ENCODE measurements at regions not wholly inside any gene's neighbourhood (a gene's known extent, or its start where the extent isn't known, plus 50 kb on each side); places are given as distances from the start of the nearest gene placed in this dataset.

DNA sequence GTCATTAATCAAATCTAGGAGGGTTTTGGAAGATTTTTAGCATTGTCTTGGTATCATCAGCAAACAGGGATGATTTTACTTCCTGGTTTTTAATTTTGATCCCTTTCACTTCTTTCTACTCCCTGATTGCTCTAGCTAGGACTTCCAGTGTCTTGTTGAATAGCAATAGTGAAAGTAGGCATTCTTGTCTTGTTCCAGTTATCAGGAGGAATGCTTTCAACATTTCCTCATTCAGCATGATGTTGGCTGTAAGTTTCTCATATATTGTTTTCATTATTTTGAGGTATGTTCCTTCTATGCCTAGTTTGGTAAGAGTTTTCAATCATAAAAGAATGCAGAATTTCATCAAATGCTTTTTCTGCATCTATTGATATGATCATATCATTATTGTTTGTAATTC, 244.2 kb upstream of the CLEC14A start:
- no peak for DNase-seq

DNA sequence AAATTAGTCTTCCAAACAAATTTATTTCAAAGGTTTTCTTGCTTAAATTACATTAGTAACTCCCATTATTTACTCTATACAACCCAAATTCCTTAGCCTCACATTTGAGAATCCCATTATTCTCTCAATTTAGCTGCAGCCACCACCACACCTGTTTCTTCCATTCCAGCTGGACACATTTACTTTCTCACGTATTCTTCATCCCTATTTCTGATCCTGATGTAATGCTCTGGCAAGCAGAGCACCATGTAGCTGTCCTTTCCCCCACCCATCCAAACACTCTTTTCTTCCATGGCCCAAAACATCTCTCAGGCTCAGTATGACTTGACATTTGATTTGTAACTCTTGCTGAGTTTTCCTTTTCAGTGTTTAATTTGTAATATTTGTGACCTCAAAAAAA, 240.2 kb upstream of the CLEC14A start:
- DNase-seq = no peak

DNA sequence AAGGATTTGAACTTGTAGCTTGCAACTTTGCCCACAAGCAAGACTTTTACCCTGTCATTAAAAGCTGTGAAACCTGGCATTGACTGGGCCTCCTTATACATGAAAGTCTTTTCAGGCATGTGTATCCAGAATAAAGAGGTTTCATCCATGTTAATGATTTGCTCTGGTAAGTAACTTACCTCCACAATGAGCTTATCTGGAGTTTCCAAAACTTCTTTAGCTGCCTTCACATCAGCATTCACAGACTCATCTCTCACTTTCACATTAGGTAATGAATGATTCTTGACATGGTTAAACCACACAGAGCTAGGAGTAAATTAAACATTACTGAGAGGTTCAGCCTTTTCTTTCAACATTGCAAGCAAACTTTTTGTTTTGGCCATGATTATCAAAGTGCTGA, 234.4 kb upstream of the CLEC14A start:
- no peak for DNase-seq

DNA sequence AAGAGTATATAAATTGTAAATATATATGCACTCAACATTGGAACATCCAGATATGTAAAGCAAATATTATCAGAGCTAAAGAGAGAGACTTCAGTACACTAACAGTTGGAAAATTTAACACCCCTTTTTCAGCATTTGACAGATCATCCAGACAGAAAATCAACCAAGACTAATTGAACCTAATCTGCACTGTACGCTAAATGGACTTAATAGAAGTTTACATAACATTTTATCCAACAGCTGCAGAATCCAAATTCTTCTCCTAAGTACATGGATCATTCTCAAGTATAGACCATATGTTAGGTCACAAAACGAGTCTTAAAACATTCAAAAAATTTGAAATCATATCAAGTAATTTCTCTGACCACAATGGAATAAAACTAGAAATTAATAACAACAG, 229.1 kb upstream of the CLEC14A start:
- DNase-seq = no peak

DNA sequence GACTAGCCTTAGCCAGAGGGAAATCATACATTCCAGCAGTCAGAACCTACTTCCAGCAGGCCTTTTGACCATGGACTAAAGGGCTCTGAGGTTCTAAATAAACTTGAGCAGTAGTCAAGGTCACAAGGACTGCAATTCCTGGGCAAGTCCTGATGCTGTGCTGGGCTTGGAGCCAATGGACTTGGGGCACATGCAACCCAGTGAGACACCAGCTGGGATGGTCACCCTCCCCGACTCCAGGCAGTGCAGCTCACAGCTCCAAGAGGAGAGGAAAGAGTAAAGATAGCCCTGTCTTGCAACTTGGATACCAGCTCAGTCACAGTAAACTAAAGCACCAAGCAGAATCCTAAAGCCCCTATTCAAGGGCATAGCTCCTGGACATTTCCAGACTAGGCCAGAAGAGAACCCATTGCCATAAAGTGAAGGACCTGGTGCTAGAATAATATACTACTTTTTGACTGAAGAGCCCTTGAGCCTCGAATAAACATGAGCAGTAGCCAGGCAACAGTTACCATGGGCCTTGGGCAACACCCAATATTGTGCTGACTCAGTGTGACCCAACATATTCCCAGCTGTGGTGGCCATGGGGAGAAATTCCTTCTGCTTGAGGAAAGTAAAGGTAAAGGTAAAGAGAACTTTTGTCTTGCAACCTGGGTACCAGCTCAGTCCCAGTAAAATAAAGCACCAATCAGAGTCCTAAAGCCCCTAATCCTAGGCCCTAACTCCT, 226.2 kb upstream of the CLEC14A start:
- no peak for DNase-seq

DNA sequence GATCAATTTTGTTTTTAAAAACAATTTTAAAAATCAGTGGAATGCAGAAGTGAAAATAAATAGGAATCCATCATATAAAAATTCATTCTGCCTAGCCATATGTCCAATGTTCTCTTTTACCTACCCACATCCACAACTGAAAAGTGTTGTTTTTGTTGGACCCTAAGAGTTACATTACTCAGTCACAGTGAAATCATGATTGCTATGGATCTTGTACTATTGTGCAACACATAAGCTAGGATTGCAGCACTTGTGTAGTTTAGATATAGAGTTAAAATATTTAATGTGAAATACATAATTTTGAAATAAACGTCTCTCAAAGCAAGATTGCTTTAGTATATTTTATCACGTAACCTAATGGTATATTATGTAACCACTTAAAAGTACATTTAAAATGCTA, 213.3 kb upstream of the CLEC14A start:
- no peak for DNase-seq

DNA sequence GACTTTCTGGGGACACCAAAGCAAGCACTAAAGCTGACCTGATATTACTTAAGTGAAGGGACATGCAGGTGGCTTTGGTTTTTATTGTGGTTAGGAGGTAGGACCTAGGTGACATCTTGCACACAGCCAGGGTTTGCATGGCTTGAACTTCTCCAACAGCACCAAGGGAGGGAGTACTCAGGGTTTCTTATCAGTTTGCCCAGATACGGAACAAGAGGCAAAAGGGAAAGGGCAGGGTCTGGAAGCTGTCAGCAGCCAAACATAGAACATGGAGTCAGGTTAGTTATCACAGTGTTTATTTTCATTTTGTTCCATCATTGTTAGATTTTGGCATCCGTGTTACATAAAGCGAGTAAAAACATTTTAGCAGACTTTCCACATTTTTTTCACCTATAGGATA, 186.3 kb upstream of the CLEC14A start:
- no peak for DNase-seq

DNA sequence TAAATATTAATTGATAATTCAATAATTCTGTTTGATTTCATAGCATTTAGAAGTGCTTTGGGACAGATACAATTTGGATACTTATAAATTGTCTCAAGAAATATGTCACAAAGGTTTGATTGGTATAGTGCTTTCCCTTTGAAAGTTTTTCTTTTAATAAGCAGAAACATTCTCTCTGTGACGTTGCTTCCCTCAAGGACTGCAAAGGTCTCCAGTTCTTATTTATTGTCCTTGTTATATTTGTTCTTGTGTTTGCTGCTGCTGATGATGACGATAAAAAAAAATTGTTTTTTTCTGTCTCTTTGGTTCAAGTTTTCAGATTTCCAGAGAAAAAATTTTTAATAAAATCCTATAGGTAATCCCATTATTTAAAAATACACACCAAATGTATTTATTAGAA, 176.3 kb upstream of the CLEC14A start:
- no peak for DNase-seq

DNA sequence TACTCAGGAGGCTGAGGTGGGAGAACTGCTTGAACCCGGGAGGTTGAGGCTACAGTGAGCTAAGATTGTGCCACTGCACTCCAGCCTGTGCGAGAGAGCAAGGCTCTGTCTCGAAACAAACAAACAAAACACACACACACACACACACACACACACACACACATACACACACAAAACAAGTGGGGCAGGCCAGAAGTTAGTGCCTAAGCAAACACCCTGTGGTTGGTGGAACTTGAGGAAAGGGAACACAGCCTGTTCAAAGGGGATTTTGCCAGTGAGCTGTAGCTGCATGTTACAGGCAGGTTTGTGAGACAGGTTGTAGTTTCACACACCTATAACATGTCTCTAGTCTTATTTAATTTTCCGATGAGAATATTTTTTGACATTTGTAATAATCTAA, 175.3 kb upstream of the CLEC14A start:
- no peak for DNase-seq

DNA sequence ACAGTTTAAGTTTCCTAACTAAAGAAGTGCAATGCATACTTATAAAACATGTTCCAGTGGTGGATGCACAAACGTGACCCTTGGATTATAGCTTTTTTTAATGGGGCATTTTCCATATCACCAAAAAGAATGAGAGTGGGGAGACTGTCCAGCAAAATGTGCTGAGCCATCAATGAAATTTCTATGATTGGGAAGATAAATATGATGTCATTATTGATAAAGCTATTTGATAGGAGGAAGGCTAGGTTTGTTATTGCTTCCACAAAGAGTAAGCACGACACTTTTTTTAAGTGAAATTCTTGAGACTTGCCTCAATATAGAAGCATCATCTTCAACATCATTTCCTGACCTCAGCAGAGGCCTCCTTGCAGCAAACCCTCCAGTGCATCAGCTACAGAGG, 174.6 kb upstream of the CLEC14A start:
- DNase-seq = no peak

DNA sequence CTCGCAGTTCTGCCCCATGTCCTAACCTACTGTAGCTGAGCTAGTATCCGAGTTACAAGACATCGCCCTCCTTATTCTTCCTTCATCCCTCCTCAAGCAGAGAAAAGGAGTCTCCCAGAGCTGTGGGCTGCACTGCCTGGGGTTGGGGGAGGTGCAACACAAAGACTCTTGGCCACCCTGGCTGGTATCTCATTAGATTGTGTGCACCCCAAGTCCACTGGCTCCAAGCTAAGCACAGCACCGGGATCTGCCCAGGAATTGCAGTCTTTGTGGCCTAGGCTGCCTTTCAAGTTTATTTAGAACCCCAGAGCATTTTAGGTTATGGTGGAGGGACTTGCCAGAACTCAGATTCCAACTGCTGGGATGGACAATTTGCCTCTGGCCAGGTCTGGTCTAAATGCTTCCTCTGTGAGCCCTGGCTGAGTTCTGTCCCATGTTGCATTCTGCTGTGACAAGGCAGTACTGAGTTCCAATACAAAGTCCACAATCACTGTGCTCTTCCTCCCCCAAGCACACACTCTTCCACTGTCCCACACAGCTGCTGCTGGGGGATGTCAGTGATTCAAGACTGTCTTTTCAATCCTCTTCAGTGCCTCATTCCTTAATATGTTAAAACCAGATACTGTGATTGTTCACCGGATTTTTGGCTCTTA, 169.6 kb upstream of the CLEC14A start:
- no peak for DNase-seq

DNA sequence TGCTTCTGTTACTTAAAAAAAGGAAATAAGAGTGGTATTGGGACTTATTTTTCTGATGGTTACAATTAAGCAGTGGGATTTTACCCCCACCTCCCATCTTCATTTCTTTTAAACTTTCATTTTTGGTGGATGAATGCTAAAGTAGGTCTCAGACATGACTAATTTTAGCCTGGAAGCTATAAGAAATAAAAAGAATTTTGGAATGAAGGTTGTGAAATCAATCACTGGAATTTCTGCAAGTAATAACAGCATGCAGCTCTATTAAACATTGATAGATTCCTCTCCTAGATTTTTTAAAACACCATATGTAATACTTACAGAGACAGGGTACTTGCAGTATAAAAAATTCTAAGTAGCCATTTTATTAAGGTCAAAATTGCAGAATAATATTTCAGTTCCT, 164.2 kb upstream of the CLEC14A start:
- DNase-seq = no peak

DNA sequence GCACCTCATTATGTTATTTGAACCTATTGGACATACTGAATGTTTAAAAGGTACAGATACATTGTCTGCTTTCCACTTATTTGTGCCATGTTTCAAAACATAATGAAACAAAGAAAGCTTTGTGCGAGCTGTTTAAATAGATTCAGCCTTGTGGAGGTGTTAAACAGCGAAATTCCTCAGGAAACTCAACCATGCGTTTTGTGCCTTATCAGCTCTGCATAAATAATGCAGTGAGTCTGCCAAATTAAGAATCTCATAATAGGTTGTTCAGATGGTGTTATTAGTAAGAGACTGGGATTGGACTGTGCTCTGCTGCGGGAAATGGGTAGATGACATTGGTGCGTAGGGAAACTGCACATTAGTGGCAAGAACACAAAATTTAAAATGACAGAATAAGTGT, 163.7 kb upstream of the CLEC14A start:
- no peak for DNase-seq

DNA sequence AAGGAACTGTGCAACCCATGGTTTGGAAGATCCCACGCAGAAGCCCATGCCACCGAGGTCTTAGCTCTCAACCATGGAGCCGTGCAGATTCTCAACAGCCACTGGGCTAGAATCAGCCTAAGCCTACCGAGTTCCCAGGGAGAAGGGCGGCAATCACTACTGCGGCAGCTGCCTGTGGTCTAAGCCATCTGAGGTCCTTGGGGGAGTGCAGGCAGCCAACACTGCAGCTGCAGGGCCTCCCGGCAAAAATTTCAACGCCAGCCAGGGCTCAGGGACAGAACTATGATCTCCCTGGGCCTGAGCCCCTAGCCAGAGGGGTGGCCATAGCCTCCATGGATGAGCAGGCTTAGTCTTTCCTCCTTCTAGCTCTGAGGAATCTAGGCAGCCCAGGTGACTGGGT, 156.8 kb upstream of the CLEC14A start:
- DNase-seq = no peak

DNA sequence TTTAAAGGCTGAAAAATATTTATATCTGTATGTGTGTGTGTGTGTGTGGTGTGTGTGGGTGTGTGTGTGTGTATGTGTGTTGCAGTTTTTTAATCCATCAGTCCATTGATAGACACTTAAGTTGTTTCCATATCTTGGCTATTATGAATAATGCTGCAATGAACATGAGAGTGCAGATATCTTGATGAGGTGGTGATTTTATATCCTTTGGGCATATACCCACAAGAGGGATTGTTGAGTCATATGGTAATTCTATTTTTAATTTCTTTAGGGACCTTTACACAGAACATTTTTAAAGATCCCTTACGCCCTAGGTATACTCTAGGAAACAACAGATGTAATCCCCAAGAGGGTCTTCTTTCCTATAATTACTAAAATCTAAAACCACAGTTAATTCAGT, 154.5 kb upstream of the CLEC14A start:
- no peak for DNase-seq

DNA sequence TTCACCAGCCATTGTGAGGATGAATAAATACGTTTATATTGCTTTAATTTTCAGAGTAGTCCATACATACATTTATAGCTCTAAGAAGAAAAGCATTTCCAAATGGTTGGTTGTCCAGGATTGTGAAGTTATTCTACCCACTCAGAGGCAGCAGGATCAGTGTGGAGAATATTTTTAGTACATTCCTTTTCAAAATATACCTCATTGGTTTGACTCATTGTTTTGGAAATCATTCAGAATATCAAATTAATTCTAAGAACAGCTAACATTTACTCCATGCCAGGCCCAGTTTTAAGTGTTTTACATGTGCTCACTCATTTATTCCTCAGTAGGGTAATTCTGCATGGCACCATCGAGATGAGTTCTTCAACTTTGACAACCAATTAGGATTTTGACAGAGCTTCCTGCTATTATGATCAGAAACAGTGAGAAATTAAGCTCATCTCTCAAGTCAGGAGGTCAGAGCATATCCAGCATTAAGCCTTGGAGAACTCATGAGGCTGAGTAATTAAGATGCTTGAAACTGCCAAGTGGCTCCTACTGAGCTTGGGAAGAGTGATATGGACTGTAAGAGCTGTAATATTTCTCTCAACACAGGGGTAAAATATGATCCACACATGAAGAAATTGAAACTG, 153.3 kb upstream of the CLEC14A start:
- no peak for DNase-seq

DNA sequence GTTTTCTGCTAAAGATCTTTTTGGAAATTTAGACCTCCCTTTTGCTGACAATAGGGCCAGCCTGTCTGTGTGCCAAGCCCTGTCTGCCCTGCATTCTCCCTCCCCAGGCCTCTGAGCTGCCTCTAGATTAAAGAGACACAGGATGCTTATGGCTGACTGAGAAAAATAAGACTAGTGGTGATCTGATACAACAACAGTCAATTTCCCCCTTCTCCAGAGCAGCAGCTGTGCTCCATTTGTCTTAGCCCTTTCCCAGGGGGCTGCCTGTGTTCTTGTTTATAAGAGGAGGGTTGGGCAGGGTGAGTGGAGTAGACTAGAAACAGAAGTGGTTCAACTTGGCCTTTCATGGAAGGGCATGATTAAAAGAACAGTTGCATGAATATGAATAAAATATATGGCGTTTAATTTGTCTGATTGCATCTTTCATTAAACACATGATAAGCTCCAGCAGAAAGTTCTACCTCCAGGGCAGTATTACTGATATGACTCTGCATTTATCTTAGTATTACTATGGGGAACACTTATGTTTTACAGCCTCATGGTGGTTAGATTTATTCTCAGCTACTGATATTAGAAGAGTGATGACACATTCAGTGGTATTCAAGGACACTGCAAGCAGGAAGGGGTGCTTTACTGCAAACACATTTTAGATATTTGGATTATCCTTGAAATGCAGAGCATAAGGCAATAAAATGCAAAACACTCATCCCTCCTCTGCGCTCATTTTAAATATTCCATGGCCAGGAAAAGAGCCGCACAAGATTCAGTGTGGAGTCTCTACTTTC, 150.2 kb upstream of the CLEC14A start:
- peak; percentile 62 for DNase-seq

DNA sequence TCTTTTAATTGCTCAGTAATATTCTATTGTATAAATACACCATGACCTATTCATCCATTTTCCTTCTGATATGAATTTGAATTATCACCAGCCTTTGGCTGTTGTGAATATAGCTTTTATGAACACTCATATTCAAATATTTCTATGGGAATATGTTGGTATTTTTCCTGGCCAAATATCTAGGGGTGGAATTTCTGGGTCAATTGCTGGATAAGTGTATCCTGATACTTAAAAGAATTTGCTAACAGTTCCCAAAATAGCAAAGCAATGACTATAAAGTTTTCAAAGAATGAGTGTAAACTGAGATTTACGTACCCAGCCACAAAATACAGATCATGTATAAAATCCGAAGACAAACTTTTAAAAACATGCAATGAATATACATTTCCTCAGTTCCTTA, 148.7 kb upstream of the CLEC14A start:
- no peak for DNase-seq

DNA sequence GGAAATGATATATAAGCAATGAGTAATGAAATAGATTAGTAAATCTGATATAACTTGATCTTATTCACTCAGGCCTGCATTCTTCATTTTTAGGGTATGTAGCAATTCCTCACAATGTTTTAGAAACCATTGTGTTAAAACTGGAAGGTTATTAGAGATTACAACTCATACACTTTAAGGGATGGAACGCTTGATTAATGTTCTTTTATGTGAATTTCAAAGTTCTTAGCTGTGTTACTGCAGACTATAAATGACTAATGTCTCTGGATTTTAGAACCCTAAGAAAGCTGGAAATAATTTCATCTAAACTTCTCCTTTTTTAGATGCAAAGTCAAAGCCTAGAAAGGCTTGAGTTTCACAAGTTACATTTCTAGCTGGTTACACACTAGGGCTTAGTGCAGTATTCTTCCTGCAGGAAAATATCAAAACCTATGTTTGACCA, 148.2 kb upstream of the CLEC14A start:
- DNase-seq = no peak

DNA sequence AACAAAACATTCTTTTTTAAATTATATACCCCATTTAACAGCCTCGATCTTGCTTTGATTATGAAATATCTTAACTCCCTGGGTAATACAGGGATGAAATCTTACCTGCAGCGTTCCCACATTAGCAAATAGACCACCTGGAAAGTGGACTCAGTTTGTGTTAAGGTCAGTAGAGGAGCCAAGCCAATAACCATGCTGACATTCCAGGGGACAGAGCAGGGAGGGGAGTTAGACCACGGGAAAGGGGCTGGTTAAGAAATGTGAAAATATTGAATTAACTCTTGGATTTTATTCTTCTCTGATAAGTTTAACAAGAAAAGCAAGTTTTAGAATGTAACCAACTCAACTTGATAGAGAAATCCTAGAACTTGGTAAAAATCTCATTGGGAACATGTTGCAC, 144.9 kb upstream of the CLEC14A start:
- no peak for DNase-seq

DNA sequence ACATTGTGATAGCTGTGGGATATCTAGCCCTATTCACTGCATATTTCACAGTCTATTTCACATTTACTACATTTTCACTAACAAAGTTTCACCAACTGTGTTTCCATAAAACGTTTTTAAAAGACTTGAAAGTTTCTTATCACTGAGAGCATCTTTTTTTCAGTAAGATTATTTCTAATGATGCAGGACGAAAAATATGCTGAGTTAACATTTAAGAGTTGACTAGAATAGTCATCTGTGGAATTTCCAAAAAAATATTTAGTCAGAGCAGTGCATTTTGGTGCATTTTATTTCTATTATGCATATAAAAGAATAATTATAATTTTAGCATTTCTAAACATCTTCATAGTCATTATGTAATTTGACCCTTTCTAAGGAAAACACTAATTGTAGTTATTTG, 143.8 kb upstream of the CLEC14A start:
- DNase-seq = no peak

DNA sequence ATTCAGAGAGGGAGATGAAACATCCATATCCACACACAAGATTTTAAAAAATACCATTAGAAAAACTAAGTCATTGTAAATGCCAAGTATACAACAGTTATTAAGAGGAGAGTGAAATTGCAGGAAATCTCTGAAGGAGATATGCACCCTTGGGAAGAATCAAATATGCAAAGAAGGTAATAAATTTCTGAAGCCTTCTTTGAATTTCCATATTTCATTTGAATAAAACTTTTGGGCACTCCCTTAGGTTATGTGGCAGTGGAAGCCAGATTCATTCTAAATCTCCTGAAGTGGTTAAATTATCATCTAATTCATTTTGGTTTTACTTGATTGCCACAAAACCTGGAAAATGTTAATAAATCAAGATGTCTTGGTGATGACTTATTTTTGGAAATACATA, 138.9 kb upstream of the CLEC14A start:
- no peak for DNase-seq

DNA sequence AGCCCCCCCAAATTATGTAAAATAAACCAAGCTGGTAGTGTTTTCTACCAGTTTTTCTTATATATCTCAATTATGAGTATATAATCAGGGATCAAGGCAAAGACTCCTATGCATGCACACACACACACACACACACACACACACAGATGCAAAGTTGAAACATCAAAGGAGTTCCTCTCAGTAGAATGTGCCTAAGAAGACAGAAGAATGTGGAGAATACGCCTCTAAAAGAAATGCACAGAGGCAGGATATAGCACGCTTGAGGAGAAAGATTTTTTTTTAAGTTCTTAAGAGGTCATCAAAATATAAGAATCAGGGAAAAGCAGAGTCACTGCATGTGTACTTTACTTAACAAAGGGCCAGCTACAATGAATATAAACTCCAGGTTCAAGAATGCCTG, 138.2 kb upstream of the CLEC14A start:
- no peak for DNase-seq

DNA sequence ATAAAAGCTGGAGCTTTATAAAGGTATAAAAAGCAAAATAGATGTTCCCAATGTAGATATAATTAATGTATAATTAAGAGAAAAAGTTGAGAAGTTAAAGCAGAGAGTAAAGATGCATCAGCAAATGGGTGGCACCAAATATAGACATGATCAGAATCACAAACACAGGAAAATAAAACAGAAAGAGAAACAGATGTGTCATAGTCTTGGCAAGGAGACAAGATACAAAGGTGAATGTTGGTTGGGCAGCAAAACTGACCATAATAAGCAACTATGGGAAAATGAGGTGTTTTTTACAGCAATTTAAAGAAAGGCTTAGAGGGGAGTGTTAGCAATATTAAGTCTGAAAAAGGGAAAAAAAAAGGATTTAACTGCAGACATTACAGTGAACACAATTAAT, 135.4 kb upstream of the CLEC14A start:
- DNase-seq = no peak
